ENCODE measurements at regions not wholly inside any gene's neighbourhood (a gene's known extent, or its start where the extent isn't known, plus 50 kb on each side); places are given as distances from the start of the nearest gene placed in this dataset.
A peak's percentile ranks its signal among the peaks of the same experiment; 100 is the strongest.

DNA sequence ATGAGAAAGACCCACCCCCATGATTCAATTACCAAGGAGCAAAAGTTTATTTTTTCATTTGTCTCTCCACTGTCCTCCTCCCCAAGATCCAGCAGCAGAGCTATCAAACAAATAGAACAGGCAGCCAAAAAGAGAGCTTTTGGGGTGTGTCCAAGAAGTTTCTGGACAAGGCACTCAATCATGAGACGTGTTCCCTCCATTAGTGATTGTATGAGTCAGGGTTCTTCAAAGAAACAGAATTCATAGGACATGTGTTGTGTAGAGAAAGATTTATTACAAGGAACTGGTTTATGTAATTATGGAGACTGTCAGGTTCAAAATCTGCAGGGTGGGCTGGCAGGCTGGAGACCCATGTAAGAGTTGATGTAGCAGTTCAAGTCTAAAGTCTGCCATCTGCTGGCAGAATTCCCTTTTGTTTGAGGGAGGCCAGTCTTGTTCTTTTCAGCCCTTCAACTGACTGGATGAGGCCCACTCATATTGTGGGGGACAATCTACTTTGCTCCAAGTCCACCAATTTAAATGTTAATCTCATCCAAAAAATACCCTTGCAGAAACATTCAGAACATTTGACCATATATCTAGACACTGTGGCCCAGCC lies 248.1 kb upstream of the OPRM1 start:
- no peak for DNase-seq
- intact Hi-C loops (cut with DNase I), result no loop called here
- Histone ChIP-seq H3K4me1 (peaks cover 6% of the 10 kb centered on the region), H3K27me3 (ENCODE audit: low read depth) (no peaks in the 10 kb centered on the region), H3K4me3 (no peak overlapping the region), H3K9me3 (no peaks in the 10 kb centered on the region), H3K27ac (no peak overlapping the region), H3K36me3 (no peaks in the 10 kb centered on the region)
- TF ChIP-seq, protein P1, sequence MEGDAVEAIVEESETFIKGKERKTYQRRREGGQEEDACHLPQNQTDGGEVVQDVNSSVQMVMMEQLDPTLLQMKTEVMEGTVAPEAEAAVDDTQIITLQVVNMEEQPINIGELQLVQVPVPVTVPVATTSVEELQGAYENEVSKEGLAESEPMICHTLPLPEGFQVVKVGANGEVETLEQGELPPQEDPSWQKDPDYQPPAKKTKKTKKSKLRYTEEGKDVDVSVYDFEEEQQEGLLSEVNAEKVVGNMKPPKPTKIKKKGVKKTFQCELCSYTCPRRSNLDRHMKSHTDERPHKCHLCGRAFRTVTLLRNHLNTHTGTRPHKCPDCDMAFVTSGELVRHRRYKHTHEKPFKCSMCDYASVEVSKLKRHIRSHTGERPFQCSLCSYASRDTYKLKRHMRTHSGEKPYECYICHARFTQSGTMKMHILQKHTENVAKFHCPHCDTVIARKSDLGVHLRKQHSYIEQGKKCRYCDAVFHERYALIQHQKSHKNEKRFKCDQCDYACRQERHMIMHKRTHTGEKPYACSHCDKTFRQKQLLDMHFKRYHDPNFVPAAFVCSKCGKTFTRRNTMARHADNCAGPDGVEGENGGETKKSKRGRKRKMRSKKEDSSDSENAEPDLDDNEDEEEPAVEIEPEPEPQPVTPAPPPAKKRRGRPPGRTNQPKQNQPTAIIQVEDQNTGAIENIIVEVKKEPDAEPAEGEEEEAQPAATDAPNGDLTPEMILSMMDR (IDR thresholded peaks at IDR 0.05), result no peak
- ATAC-seq, result no peak

DNA sequence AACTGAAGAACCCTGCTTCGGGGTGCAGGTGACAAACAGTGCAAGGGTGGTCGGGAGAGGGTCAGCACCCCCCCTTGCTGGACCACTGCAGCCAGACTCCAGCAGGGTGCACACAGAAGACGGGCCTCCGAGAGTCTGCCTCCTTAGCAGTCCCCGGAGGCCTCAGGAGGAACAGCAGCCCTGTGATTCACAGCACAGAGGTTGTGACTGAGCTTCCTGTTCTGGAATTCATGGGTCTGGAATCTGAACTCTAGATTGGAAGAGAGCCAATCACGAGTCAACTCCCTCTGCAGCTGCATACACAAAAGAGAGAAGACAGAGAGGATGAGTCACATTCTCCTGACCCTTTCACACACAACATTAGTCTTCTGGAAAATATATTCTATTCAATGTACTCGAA lies 249.0 kb upstream of the OPRM1 start:
- Histone ChIP-seq H3K9me3 (no peaks in the 10 kb centered on the region), H3K27ac (no peak overlapping the region), H3K4me1 (peaks cover 6% of the 10 kb centered on the region), H3K36me3 (no peaks in the 10 kb centered on the region), H3K4me3 (no peak overlapping the region), H3K27me3 (ENCODE audit: low read depth) (no peaks in the 10 kb centered on the region)
- intact Hi-C loops (cut with DNase I), result no loop called here
- DNase-seq (no peak), ATAC-seq (peak in 1 of 2 donors; percentile 41)
- TF ChIP-seq, protein P1 (IDR thresholded peaks at IDR 0.05), result no peak

DNA sequence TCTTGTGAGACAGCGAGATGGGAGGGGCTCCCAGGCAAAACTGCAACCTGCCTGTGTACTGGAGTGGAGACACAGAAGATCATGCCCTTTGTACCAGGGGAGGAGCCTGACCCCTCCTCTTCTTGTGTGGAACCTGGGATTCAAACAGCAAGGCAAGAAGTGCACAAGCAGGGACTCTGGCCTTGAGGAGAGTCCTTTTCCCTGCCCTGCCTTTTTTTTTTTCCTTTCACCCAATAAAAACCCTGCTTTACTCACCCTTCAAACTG lies 251.8 kb upstream of the OPRM1 start:
- ATAC-seq, result no peak
- no peak overlapping the region for H3K4me3 ChIP-seq
- peaks cover 6% of the 10 kb centered on the region for H3K4me1 ChIP-seq
- H3K9me3 ChIP-seq, result no peaks in the 10 kb centered on the region
- no peak for DNase-seq
- H3K36me3 ChIP-seq, result no peaks in the 10 kb centered on the region
- H3K27ac ChIP-seq, result no peak overlapping the region
- TF ChIP-seq, protein P1 (IDR thresholded peaks at IDR 0.05), result no peak
- H3K27me3 ChIP-seq (ENCODE audit: low read depth), result no peaks in the 10 kb centered on the region
- intact Hi-C loops (cut with DNase I), result no loop called here

DNA sequence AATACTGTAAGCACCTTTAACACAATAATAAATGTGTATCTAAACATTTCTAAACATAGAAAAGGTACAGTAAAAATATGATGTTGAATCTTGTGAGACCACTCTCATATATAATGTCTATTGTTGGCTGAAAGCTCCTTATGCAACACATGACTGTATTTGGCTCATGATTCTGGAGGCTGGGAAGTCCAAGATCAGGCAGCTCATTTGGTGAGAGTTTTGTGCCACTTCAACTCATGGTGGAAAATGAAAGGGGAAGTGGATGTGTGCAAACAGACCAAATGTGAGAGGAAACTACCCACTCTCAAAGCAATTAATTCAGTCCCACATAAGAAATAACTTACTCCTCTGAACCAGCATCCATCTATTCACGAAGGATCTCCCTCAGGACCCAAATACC lies 257.7 kb upstream of the OPRM1 start:
- TF ChIP-seq, protein P1 (IDR thresholded peaks at IDR 0.05), result no peak
- Histone ChIP-seq H3K27me3 (ENCODE audit: low read depth) (no peaks in the 10 kb centered on the region), H3K9me3 (no peaks in the 10 kb centered on the region), H3K27ac (no peak overlapping the region), H3K4me3 (no peak overlapping the region), H3K36me3 (no peaks in the 10 kb centered on the region), H3K4me1 (peaks cover 1% of the 10 kb centered on the region)
- no peak for ATAC-seq
- intact Hi-C loops (cut with DNase I), result no loop called here
- no peak for DNase-seq

DNA sequence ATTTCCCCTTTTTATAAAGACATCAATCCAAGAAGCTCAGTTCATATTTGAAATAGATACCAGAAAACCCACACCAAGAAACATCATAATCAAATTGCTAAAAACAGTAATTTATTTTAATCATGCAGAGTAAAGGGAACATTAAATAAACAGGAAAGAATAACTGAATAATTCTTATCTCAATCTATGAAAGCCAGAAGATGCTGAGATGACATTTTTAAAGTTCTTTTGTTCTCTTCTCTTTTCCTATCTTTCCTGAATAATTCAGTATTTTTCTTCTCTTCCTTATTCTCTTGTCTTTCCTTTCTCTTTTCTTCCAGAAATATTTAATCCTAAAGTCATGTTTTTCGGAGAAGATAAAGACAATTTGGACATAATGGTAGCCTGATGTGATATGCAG lies 259.0 kb upstream of the OPRM1 start:
- Histone ChIP-seq H3K4me1 (no peaks in the 10 kb centered on the region), H3K9me3 (no peaks in the 10 kb centered on the region), H3K36me3 (no peaks in the 10 kb centered on the region), H3K4me3 (no peak overlapping the region), H3K27me3 (ENCODE audit: low read depth) (no peaks in the 10 kb centered on the region), H3K27ac (no peak overlapping the region)
- no peak for DNase-seq
- no peak for ATAC-seq
- intact Hi-C loops (cut with DNase I), result no loop called here
- TF ChIP-seq, protein P1 (IDR thresholded peaks at IDR 0.05), result no peak

DNA sequence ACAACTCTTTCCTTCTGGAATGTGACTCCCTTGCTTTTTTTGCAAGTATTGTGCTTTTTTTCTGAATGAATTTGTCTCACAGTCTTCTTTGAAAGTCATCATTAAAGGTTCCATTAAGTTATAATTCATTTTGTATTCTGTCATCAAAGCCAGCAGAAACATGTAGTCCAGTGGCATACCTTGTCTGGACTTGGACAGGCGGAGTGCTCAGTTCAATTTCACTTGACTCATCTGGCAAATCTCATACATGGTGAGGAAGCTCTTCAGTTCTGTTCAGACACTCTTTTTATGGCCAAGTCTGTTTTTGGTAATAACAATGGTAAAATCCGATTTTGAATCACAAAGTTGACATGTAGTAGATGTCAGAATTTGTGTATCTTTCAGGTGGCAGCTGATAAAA lies 260.8 kb upstream of the OPRM1 start:
- H3K27me3 ChIP-seq (ENCODE audit: low read depth), result no peaks in the 10 kb centered on the region
- ATAC-seq (no peak), DNase-seq (no peak)
- H3K9me3 ChIP-seq, result no peaks in the 10 kb centered on the region
- H3K36me3 ChIP-seq, result no peaks in the 10 kb centered on the region
- TF ChIP-seq, protein P1 (IDR thresholded peaks at IDR 0.05), result no peak
- H3K4me1 ChIP-seq, result no peaks in the 10 kb centered on the region
- H3K27ac ChIP-seq, result no peak overlapping the region
- intact Hi-C loops (cut with DNase I), result no loop called here
- no peak overlapping the region for H3K4me3 ChIP-seq
